ENCODE measurements at regions not wholly inside any gene's neighbourhood (a gene's known extent, or its start where the extent isn't known, plus 50 kb on each side); places are given as distances from the start of the nearest gene placed in this dataset.

DNA sequence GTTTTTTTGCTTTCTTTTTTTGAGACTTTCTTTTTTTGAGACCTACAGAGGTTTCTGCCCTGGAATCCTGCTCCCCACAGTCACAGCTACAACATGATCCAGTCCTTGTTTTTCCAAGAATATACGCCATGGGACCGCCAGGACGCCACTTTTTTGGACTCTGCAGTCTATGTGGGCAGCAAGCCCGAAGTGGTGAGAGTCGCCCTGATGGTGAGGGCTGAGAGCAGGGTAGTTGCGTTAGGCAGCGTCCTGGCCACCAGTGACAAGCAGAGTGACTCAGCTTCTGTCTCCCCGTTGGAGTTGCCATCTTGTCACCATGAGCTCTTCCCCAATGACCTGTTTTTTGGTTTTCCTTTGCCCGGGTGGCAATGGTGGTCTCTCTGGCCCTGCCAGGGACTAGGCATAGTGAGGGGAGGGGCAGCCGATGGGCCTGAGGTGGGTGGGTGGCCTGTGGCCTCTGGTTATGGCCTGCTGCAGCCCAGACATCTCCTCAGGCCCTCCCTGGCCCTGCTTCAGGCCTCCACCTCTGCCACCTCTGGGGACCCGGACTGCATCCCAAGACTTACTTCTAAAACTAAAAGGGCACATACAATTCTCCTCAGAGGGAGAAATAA lies 88.0 kb upstream of the MALRD1 start:
- H3K4me3 ChIP-seq (ENCODE audit: low read depth in 1 of 3, low read length in 3 of 3) = no peak overlapping the region
- H3K27me3 ChIP-seq (ENCODE audit: control insufficient read depth in 3 of 3, insufficient read depth in 3 of 3, low read length in 3 of 3) = no peaks in the 10 kb centered on the region
- peaks cover 0 to 6% of the 10 kb centered on the region in 2 donors for H3K9me3 ChIP-seq (ENCODE audit: control insufficient read depth in 2 of 2, insufficient read depth in 1 of 2, low read depth in 1 of 2, low read length in 1 of 2)
- no peaks in the 10 kb centered on the region for H3K4me1 ChIP-seq (ENCODE audit: control insufficient read depth in 3 of 3, insufficient read depth in 2 of 3, low read depth in 1 of 3, low read length in 2 of 3)
- DNase-seq (no peak), FAIRE-seq (no peak)
- no peak overlapping the region for H3K27ac ChIP-seq (ENCODE audit: low read depth in 1 of 3, low read length in 2 of 3)
- no peaks in the 10 kb centered on the region for H3K36me3 ChIP-seq (ENCODE audit: control insufficient read depth in 3 of 3, insufficient read depth in 2 of 3, low read depth in 1 of 3, low read length in 3 of 3)
- WGBS, 3 donors = 88 to 96% (median 91%) methylated on average over 11 of the region's 11 CpGs

DNA sequence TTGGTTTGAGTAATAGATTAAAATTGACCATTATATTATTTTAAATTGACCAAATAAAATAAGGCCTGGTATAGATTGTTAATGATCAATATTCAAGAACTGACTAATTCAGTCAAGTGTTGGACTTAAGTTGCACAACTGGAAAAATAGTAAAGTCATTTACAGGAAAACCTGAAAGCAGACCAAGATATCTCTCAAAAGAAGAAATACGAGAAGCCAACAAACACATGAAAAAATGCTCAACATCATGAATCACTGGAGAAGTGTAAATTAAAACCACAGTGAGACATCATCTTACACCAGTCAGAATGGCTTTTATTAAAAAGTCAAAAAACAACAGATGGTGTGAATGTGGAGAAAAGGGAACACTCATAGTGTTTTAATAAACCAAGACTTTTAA lies 80.4 kb upstream of the MALRD1 start:
- H3K27me3 ChIP-seq (ENCODE audit: control insufficient read depth in 3 of 3, insufficient read depth in 3 of 3, low read length in 3 of 3) = no peaks in the 10 kb centered on the region
- H3K4me1 ChIP-seq (ENCODE audit: control insufficient read depth in 3 of 3, insufficient read depth in 2 of 3, low read depth in 1 of 3, low read length in 2 of 3) = no peaks in the 10 kb centered on the region
- FAIRE-seq = no peak
- 67 to 94% (median 69%) methylated on average over 1 of the region's 1 CpG for WGBS, 3 donors
- H3K36me3 ChIP-seq (ENCODE audit: control insufficient read depth in 3 of 3, insufficient read depth in 2 of 3, low read depth in 1 of 3, low read length in 3 of 3) = no peaks in the 10 kb centered on the region
- H3K4me3 ChIP-seq (ENCODE audit: low read depth in 1 of 3, low read length in 3 of 3) = no peak overlapping the region
- H3K9me3 ChIP-seq (ENCODE audit: control insufficient read depth in 2 of 2, insufficient read depth in 1 of 2, low read depth in 1 of 2, low read length in 1 of 2) = peaks cover 0 to 3% of the 10 kb centered on the region in 2 donors
- DNase-seq = peak in 1 of 2 donors; percentile 30
- H3K27ac ChIP-seq (ENCODE audit: low read depth in 1 of 3, low read length in 2 of 3) = no peak overlapping the region

DNA sequence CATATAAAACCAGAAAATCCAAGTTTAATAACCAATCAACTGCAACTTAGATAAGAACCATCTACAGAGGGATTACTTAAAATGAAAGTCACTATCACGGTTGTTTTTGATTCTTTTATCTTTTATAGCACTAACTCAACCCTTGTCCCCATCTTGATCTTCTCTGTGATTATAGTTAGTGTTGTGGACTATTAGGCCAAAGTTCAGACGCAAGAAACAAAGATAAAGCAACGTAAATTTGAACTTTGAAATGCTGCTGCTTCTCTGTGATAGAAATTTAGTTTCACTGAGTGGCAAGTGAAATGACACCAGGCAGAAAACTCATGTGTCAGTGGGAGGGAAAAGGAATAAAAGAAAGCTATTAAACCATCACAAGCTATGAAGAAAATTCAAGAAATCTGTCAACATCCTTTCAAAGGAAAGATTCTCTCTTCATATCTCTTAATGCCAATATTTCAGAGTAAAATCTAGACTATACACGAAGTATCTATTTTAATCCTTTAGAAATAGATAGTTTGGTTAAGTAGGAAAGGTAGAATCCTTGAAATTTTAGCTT lies 71.8 kb upstream of the MALRD1 start:
- peak; percentile 76 to 93 for DNase-seq

DNA sequence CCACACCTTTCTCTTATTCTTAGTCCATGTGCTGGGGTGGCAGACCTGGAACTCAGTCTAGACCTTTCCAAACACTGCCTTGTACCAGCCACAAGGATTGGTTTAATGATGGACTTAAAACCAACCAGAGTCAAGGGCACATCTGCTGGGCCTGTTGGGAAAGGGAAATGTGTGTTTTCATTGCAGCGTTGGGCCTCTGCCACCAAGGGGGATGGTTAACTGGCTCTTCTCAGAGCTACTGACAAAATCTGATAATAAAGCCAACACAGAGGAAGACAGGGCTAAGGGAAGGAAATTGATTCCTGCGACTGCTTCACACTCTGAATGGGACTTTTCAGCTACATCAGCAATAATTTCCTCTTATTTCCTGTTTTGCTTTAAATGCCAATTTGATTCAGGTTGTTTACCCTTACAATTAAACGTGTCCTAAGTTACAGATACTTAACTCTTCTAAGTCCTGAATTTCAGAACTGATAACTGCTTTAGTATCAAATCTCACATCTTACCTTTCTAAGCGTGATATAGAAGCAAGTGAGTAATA lies 68.4 kb upstream of the MALRD1 start:
- FAIRE-seq = no peak
- Histone ChIP-seq H3K4me3 (ENCODE audit: low read depth in 1 of 3, low read length in 3 of 3) (no peak overlapping the region), H3K9me3 (ENCODE audit: control insufficient read depth in 2 of 2, insufficient read depth in 1 of 2, low read depth in 1 of 2, low read length in 1 of 2) (no peaks in the 10 kb centered on the region), H3K4me1 (ENCODE audit: control insufficient read depth in 3 of 3, insufficient read depth in 2 of 3, low read depth in 1 of 3, low read length in 2 of 3) (peaks cover 0 to 19% (median 2%) of the 10 kb centered on the region in 3 donors), H3K27ac (ENCODE audit: low read depth in 1 of 3, low read length in 2 of 3) (no peak overlapping the region), H3K27me3 (ENCODE audit: control insufficient read depth in 3 of 3, insufficient read depth in 3 of 3, low read length in 3 of 3) (no peaks in the 10 kb centered on the region), H3K36me3 (ENCODE audit: control insufficient read depth in 3 of 3, insufficient read depth in 2 of 3, low read depth in 1 of 3, low read length in 3 of 3) (no peaks in the 10 kb centered on the region)
- no peak for DNase-seq
- 42 to 79% (median 65%) methylated on average over 4 of the region's 4 CpGs for WGBS, 3 donors

More for the DNA sequence above, 71.8 kb upstream of the MALRD1 start:
- H3K27ac ChIP-seq (ENCODE audit: low read depth in 1 of 3, low read length in 2 of 3) = peak overlapping the region in 1 of 3 donors; percentile 75
- no peaks in the 10 kb centered on the region for H3K36me3 ChIP-seq (ENCODE audit: control insufficient read depth in 3 of 3, insufficient read depth in 2 of 3, low read depth in 1 of 3, low read length in 3 of 3)
- peaks cover 0 to 13% (median 2%) of the 10 kb centered on the region in 3 donors for H3K4me1 ChIP-seq (ENCODE audit: control insufficient read depth in 3 of 3, insufficient read depth in 2 of 3, low read depth in 1 of 3, low read length in 2 of 3)
- H3K9me3 ChIP-seq (ENCODE audit: control insufficient read depth in 2 of 2, insufficient read depth in 1 of 2, low read depth in 1 of 2, low read length in 1 of 2) = no peaks in the 10 kb centered on the region
- H3K4me3 ChIP-seq (ENCODE audit: low read depth in 1 of 3, low read length in 3 of 3) = no peak overlapping the region
- 15 to 54% (median 22%) methylated on average over 4 of the region's 4 CpGs for WGBS, 3 donors
- peak; percentile 51 for FAIRE-seq
- no peaks in the 10 kb centered on the region for H3K27me3 ChIP-seq (ENCODE audit: control insufficient read depth in 3 of 3, insufficient read depth in 3 of 3, low read length in 3 of 3)

DNA sequence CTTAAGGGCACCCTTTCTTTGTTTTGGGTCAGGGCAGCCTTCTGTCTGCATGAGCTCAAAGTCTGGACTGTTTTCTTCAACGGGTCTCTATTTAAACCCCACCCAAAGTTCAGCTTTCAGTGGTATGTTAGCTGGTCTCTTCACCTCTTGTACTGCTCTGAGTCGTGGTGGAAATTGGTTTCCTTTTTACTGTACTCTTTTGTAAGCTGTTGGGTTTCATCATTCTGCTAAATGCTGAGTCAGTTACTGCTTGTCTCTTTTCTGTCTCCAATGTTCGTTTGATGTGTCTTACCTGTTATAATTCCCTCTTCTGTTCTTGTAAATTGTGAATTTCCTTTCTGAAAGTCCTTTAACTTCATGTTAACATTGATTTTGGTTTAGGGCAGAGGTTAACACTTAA lies 64.1 kb upstream of the MALRD1 start:
- Histone ChIP-seq H3K4me1 (ENCODE audit: control insufficient read depth in 3 of 3, insufficient read depth in 2 of 3, low read depth in 1 of 3, low read length in 2 of 3) (peaks cover 0 to 6% (median 0%) of the 10 kb centered on the region in 3 donors), H3K9me3 (ENCODE audit: control insufficient read depth in 2 of 2, insufficient read depth in 1 of 2, low read depth in 1 of 2, low read length in 1 of 2) (peaks cover 0 to 16% of the 10 kb centered on the region in 2 donors), H3K4me3 (ENCODE audit: low read depth in 1 of 3, low read length in 3 of 3) (no peak overlapping the region), H3K36me3 (ENCODE audit: control insufficient read depth in 3 of 3, insufficient read depth in 2 of 3, low read depth in 1 of 3, low read length in 3 of 3) (no peaks in the 10 kb centered on the region), H3K27ac (ENCODE audit: low read depth in 1 of 3, low read length in 2 of 3) (peak overlapping the region in 1 of 3 donors; percentile 58), H3K27me3 (ENCODE audit: control insufficient read depth in 3 of 3, insufficient read depth in 3 of 3, low read length in 3 of 3) (no peaks in the 10 kb centered on the region)
- WGBS, 3 donors = 7 to 21% (median 17%) methylated on average over 3 of the region's 3 CpGs
- FAIRE-seq (no peak), DNase-seq (peak; percentile 20 to 65)

DNA sequence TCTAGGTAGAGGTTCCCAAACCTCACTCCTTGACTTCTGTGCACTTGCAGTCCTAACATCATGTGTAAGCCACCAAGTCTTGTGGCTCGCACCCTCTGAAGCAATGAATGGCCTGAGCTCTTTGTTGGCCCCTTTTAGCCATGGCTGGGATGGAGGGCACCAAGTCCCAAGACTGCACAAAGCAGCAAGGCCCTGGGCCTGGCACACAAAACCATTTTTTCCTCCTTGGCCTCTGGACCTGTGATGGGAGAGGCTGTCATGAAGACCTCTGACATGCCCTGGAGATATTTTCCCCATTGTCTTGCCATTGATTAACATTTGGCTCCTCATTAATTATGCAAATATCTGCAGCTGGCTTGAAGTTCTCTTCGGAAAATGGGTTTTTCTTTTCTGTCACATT lies 60.3 kb upstream of the MALRD1 start:
- 73 to 90% (median 86%) methylated on average over 2 of the region's 2 CpGs for WGBS, 3 donors
- DNase-seq (no peak), FAIRE-seq (no peak)
- H3K4me3 ChIP-seq (ENCODE audit: low read depth in 1 of 3, low read length in 3 of 3) = no peak overlapping the region
- H3K27ac ChIP-seq (ENCODE audit: low read depth in 1 of 3, low read length in 2 of 3) = no peak overlapping the region
- H3K27me3 ChIP-seq (ENCODE audit: control insufficient read depth in 3 of 3, insufficient read depth in 3 of 3, low read length in 3 of 3) = no peaks in the 10 kb centered on the region
- peaks cover 0 to 6% (median 0%) of the 10 kb centered on the region in 3 donors for H3K4me1 ChIP-seq (ENCODE audit: control insufficient read depth in 3 of 3, insufficient read depth in 2 of 3, low read depth in 1 of 3, low read length in 2 of 3)
- peaks cover 0 to 21% of the 10 kb centered on the region in 2 donors for H3K9me3 ChIP-seq (ENCODE audit: control insufficient read depth in 2 of 2, insufficient read depth in 1 of 2, low read depth in 1 of 2, low read length in 1 of 2)
- H3K36me3 ChIP-seq (ENCODE audit: control insufficient read depth in 3 of 3, insufficient read depth in 2 of 3, low read depth in 1 of 3, low read length in 3 of 3) = no peaks in the 10 kb centered on the region

Data from small intestine (tissue), 7 donors.